Endothelial cell (in vitro differentiated cells): ENCODE measurements at regions not wholly inside any gene's neighbourhood (a gene's known extent, or its start where the extent isn't known, plus 50 kb on each side); places are given as distances from the start of the nearest gene placed in this dataset.
"Not testable (repeated sequence)": the region's sequence is repeated elsewhere in the genome, so short reads cannot be mapped to it uniquely, and the experiment has no call there.

Experiments
- DNase-seq: peaks from one replicate; pipeline ENCODE4 v3.0.0; 2021; ENCODE audit warnings: low spot score
- H3K27ac Mint-ChIP-seq: one replicate; pipeline ENCODE4 v1.8.0; 2021; ENCODE audit warnings: mixed read lengths, inconsistent platforms; ENCODE audit not compliant: unreplicated experiment
- H3K27me3 Mint-ChIP-seq: one replicate; pipeline ENCODE4 v1.8.0; 2021; ENCODE audit warnings: mild to moderate bottlenecking, moderate library complexity, mixed read lengths, inconsistent platforms; ENCODE audit not compliant: unreplicated experiment
- H3K36me3 Mint-ChIP-seq: one replicate; pipeline ENCODE4 v1.8.0; 2021; ENCODE audit warnings: mild to moderate bottlenecking, low read depth, mixed read lengths, inconsistent platforms; ENCODE audit not compliant: unreplicated experiment
- H3K4me1 Mint-ChIP-seq: one replicate; pipeline ENCODE4 v1.8.0; 2021; ENCODE audit warnings: mild to moderate bottlenecking, mixed read lengths, inconsistent platforms; ENCODE audit not compliant: unreplicated experiment
- H3K4me3 Mint-ChIP-seq: one replicate; pipeline ENCODE4 v1.8.0; 2021; ENCODE audit warnings: mild to moderate bottlenecking, mixed read lengths, inconsistent platforms; ENCODE audit not compliant: unreplicated experiment
- H3K9me3 Mint-ChIP-seq: one replicate; pipeline ENCODE4 v1.8.0; 2021; ENCODE audit warnings: mixed read lengths, inconsistent platforms; ENCODE audit not compliant: unreplicated experiment
- CTCF ChIP-seq: fragments of 200-600 bp; sonication (generic); IDR thresholded peaks from one replicate; pipeline ENCODE4 v1.5.0; 2021; ENCODE audit warnings: antibody characterized with exemption; ENCODE audit not compliant: unreplicated experiment

- H3K9me3 Mint-ChIP-seq, result no peaks in the 10 kb centered on the region
- no peak for TF ChIP-seq CTCF
- H3K27ac Mint-ChIP-seq, result no peak overlapping the region
- DNase-seq, result no peak
- no peaks in the 10 kb centered on the region for H3K4me1 Mint-ChIP-seq
- no peaks in the 10 kb centered on the region for H3K36me3 Mint-ChIP-seq
- no peaks in the 10 kb centered on the region for H3K27me3 Mint-ChIP-seq
- H3K4me3 Mint-ChIP-seq, result no peak overlapping the region
Observed at GRCh38 chrX:78822157-78822690, 74.7 kb downstream of the LPAR4 start.

- no peaks in the 10 kb centered on the region for H3K9me3 Mint-ChIP-seq
- H3K27ac Mint-ChIP-seq, result no peak overlapping the region
- no peaks in the 10 kb centered on the region for H3K27me3 Mint-ChIP-seq
- H3K36me3 Mint-ChIP-seq, result no peaks in the 10 kb centered on the region
- no peaks in the 10 kb centered on the region for H3K4me1 Mint-ChIP-seq
- no peak for TF ChIP-seq CTCF
- no peak overlapping the region for H3K4me3 Mint-ChIP-seq
- DNase-seq, result no peak
Observed at GRCh38 chrX:78831523-78831922, 84.0 kb downstream of the LPAR4 start.

GRCh38 chrX:78838709-78839108 lies 91.2 kb downstream of the LPAR4 start:
- no peak for DNase-seq
- Mint-ChIP-seq H3K27ac (no peak overlapping the region), H3K9me3 (no peaks in the 10 kb centered on the region), H3K36me3 (no peaks in the 10 kb centered on the region), H3K4me3 (no peak overlapping the region), H3K4me1 (no peaks in the 10 kb centered on the region), H3K27me3 (no peaks in the 10 kb centered on the region)
- no peak for TF ChIP-seq CTCF

GRCh38 chrX:78839711-78840110 lies 92.2 kb downstream of the LPAR4 start:
- no peak overlapping the region for H3K4me3 Mint-ChIP-seq
- H3K27me3 Mint-ChIP-seq, result no peaks in the 10 kb centered on the region
- no peaks in the 10 kb centered on the region for H3K36me3 Mint-ChIP-seq
- no peaks in the 10 kb centered on the region for H3K4me1 Mint-ChIP-seq
- no peaks in the 10 kb centered on the region for H3K9me3 Mint-ChIP-seq
- no peak for DNase-seq
- TF ChIP-seq CTCF, result no peak
- H3K27ac Mint-ChIP-seq, result no peak overlapping the region

GRCh38 chrX:78844218-78844617 lies 96.7 kb downstream of the LPAR4 start:
- H3K4me3 Mint-ChIP-seq, H3K4me1 Mint-ChIP-seq, H3K27ac Mint-ChIP-seq, H3K9me3 Mint-ChIP-seq, H3K36me3 Mint-ChIP-seq, DNase-seq, H3K27me3 Mint-ChIP-seq: not testable (repeated sequence)

GRCh38 chrX:78881248-78881647 lies 63.9 kb upstream of the P2RY10 start:
- DNase-seq, H3K27me3 Mint-ChIP-seq, H3K9me3 Mint-ChIP-seq, H3K27ac Mint-ChIP-seq, H3K36me3 Mint-ChIP-seq, H3K4me3 Mint-ChIP-seq, H3K4me1 Mint-ChIP-seq: not testable (repeated sequence)
